ENCODE measurements at regions not wholly inside any gene's neighbourhood (a gene's known extent, or its start where the extent isn't known, plus 50 kb on each side); places are given as distances from the start of the nearest gene placed in this dataset.

- TF ChIP-seq ESRRG (CRISPR knock-in tag; IDR thresholded peaks at IDR 0.05) = no peak
- TF ChIP-seq TCF4 (CRISPR knock-in tag; IDR thresholded peaks at IDR 0.05; ENCODE audit: borderline replicate concordance) = no peak
- TF ChIP-seq, protein P1, sequence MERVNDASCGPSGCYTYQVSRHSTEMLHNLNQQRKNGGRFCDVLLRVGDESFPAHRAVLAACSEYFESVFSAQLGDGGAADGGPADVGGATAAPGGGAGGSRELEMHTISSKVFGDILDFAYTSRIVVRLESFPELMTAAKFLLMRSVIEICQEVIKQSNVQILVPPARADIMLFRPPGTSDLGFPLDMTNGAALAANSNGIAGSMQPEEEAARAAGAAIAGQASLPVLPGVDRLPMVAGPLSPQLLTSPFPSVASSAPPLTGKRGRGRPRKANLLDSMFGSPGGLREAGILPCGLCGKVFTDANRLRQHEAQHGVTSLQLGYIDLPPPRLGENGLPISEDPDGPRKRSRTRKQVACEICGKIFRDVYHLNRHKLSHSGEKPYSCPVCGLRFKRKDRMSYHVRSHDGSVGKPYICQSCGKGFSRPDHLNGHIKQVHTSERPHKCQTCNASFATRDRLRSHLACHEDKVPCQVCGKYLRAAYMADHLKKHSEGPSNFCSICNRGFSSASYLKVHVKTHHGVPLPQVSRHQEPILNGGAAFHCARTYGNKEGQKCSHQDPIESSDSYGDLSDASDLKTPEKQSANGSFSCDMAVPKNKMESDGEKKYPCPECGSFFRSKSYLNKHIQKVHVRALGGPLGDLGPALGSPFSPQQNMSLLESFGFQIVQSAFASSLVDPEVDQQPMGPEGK (CRISPR knock-in tag; IDR thresholded peaks at IDR 0.05; ENCODE audit: borderline replicate concordance) = no peak
- TF ChIP-seq OSR1 (CRISPR knock-in tag; IDR thresholded peaks at IDR 0.05) = no peak
These were observed 1143.7 kb downstream of the DNAJB9 start for GRCh38 chr7:109713366-109713765.

Data from SK-N-SH treated with all-trans-retinoic acid at 6 μM for 48 hours (cell line).